T-helper 1 cell treated with Interleukin-12 subunit alpha and Interleukin-12 subunit beta and Interleukin-4 antibody, amounts not matched to agents 30 μg/mL and 1 μg/mL, for 36 hours (primary cell): ENCODE measurements at regions not wholly inside any gene's neighbourhood (a gene's known extent, or its start where the extent isn't known, plus 50 kb on each side); places are given as distances from the start of the nearest gene placed in this dataset.

Experiments
- H3K27ac Mint-ChIP-seq: one replicate; pipeline ENCODE4 v1.8.0; 2021; ENCODE audit warnings: mild to moderate bottlenecking, mixed read lengths
- H3K27me3 Mint-ChIP-seq: one replicate; pipeline ENCODE4 v1.8.0; 2021; ENCODE audit warnings: low read depth, mixed read lengths
- H3K36me3 Mint-ChIP-seq: one replicate; pipeline ENCODE4 v1.8.0; 2021; ENCODE audit warnings: low read depth, mixed read lengths
- H3K4me1 Mint-ChIP-seq: one replicate; pipeline ENCODE4 v1.8.0; 2021; ENCODE audit warnings: low read depth, mixed read lengths
- H3K4me3 Mint-ChIP-seq: one replicate; pipeline ENCODE4 v1.8.0; 2021; ENCODE audit warnings: mild to moderate bottlenecking, moderate library complexity, mixed read lengths
- H3K9me3 Mint-ChIP-seq: one replicate; pipeline ENCODE4 v1.8.0; 2021; ENCODE audit warnings: mixed read lengths

DNA sequence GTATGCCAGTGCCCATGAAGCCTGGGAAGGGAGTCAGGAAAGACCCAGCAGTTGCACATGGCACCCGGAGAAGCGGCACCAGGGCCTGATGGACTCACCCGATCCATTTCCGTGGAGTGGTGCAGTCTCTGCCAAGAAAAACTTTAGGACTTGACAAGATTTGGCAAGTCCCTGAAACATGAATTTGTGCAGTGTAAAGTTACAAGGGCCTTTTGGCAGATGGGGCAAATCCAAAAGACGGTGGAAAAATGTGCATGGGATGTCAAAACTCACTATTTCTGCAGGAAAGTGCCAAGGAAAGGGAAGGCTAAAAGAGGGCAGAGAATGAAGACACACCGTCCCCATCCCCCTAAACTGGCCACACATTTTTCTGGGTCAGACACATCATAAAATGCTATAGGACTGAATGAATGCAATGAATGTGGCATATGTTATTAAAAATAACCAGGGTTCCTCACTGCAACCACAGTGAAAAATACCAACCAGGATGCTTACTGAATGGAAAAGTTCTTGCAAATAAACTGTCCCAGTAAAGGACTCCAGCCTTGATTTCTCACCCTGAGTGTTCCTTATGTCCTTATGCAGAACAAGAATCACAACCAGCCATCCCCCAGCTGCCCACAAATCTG is 173.5 kb upstream of the SIX2 start:
- Mint-ChIP-seq H3K4me3 (no peak overlapping the region), H3K27ac (no peak overlapping the region), H3K4me1 (no peaks in the 10 kb centered on the region), H3K36me3 (no peaks in the 10 kb centered on the region), H3K27me3 (peaks cover 15% of the 10 kb centered on the region), H3K9me3 (no peaks in the 10 kb centered on the region)

DNA sequence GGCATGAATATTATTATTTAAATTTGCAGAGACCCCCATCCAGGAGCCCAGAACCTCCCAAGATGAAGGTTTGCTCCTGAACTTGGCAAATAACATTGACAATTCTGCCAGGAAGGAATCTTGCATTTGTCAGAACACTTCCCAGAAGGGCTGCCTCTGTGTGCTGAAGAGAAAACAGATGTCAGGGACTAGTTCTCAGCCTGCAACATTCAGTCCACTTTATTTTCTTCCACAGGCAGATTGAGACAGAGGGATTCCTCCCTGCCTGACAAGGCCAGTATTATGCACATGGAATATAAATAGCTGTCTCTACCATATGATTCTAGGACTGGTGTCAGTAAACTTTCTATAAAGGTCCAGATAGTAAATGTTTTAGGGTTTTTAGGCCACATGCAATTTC is 171.5 kb upstream of the SIX2 start:
- peaks cover 15% of the 10 kb centered on the region for H3K27me3 Mint-ChIP-seq

DNA sequence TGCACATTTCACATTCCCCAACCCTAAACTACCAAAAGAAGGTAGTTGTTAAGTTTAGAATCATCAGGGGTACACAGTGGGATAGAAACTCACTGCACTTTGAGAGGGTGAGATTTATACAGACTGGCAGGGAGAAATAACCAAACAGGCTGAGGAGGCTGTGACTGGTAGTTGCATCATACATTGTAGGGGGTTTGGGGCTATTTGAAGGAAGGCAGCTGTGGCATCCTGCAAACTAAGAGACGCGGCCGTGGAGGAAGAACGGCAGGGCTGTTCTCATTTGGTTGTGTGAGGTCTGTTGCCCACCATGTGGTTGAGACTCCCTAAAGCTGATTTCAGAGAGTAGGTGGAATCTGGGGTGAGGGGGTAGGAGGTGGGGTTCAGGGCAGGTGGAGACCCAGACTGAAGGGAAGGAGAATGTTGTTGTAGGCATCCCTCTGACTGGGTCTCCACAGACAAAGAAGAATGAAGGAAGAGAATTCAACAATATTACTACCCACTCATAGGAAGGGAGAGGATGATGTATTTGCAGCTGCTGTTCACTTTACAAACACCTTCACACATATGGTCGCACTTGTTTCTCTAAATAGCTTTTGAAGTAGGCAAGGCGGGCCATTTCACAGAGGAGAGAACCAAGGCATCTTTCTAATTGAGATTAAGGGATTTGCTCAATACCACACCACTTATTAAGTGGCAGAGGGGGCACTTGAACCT is 170.9 kb upstream of the SIX2 start:
- Mint-ChIP-seq H3K27ac (no peak overlapping the region), H3K9me3 (no peaks in the 10 kb centered on the region), H3K4me3 (no peak overlapping the region), H3K36me3 (no peaks in the 10 kb centered on the region), H3K27me3 (peaks cover 15% of the 10 kb centered on the region), H3K4me1 (no peaks in the 10 kb centered on the region)

More for the DNA sequence above, 171.5 kb upstream of the SIX2 start:
- Mint-ChIP-seq H3K27ac (no peak overlapping the region), H3K36me3 (no peaks in the 10 kb centered on the region), H3K9me3 (no peaks in the 10 kb centered on the region), H3K4me1 (no peaks in the 10 kb centered on the region), H3K4me3 (no peak overlapping the region)

DNA sequence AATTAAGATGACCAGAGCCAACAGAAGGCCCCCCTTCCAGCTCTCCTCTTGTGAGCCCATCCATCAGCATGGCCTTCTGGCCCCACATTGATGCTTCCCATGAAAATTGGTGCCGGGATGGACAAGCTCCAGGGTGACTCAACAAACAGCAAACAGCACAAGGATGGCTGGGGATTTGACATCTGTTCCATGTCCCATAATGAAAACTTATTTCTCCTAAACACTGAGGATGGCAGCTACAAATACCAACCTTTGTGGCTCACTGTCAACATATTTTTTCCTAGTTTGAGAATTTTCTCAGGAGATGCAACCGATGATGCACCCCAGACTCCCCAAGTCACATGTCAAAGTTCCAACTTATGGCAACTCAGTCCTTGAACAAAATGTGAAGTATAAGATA is 169.6 kb upstream of the SIX2 start:
- Mint-ChIP-seq H3K27me3 (peaks cover 21% of the 10 kb centered on the region), H3K27ac (no peak overlapping the region), H3K4me1 (no peaks in the 10 kb centered on the region), H3K36me3 (no peaks in the 10 kb centered on the region), H3K4me3 (no peak overlapping the region), H3K9me3 (no peaks in the 10 kb centered on the region)

DNA sequence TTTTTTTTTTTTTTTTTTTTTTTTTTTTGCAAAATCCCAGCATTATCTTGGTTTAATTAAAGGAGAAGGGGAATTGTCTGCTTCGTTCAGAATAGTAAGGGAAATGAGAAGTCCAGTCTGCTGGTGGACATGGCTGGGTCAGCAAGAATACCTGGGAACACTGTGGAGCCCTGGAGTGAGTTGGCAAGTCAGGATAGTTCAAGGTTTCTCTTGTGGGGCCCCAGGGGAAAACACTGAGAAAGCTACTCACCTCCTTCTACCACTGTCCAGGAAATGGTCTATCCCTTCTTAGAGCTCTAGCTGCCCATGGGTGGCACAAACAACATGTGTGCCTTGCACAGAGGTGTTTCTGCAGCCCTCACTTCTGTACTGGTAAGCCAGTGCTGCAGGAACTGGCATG is 169.1 kb upstream of the SIX2 start:
- H3K27me3 Mint-ChIP-seq: peaks cover 26% of the 10 kb centered on the region
- no peak overlapping the region for H3K27ac Mint-ChIP-seq
- H3K4me3 Mint-ChIP-seq: no peak overlapping the region
- H3K9me3 Mint-ChIP-seq: no peaks in the 10 kb centered on the region
- no peaks in the 10 kb centered on the region for H3K36me3 Mint-ChIP-seq
- no peaks in the 10 kb centered on the region for H3K4me1 Mint-ChIP-seq

DNA sequence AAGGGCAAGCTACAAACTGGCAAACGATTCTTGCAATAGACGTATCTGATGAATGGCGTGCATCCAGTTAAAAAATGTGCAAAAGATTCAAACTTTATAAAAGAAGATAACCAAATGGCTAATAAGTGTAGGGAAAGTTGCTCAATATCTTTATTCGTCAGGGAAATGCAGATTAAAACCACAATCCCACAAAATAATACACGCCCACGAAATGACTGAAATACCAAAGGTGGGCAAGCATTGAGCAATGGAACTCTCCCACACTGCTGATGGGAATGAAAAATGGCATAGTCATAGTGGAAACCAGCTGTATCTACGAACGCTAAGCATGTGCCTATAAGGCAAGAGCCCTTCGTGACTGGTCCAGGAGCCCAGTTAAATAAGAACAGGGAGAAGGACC is 168.6 kb upstream of the SIX2 start:
- H3K4me1 Mint-ChIP-seq: no peaks in the 10 kb centered on the region
- H3K27ac Mint-ChIP-seq: no peak overlapping the region
- no peaks in the 10 kb centered on the region for H3K9me3 Mint-ChIP-seq
- H3K27me3 Mint-ChIP-seq: peaks cover 31% of the 10 kb centered on the region
- H3K36me3 Mint-ChIP-seq: no peaks in the 10 kb centered on the region
- H3K4me3 Mint-ChIP-seq: no peak overlapping the region

DNA sequence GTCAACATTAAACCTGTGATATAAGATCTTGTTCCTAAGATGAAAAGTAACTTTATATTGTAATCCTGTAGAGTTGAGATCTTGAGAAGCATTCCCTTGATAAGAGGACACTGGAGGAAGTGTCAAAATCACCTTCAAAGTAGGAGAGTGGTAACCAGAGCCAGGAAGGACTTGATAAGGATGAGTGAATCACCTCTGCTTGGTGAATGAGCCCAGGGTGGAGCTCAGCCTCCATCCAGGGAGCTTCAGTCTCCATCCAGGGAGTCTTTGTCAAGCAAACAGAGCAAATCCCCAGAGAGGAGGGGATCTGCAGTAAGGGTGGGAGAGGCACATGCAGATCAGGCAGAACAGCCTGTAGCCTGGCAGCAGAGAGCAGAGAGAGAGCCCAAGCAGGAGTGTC is 167.1 kb upstream of the SIX2 start:
- peaks cover 46% of the 10 kb centered on the region for H3K27me3 Mint-ChIP-seq
- H3K4me1 Mint-ChIP-seq: no peaks in the 10 kb centered on the region
- no peaks in the 10 kb centered on the region for H3K9me3 Mint-ChIP-seq
- H3K36me3 Mint-ChIP-seq: no peaks in the 10 kb centered on the region
- no peak overlapping the region for H3K27ac Mint-ChIP-seq
- no peak overlapping the region for H3K4me3 Mint-ChIP-seq

DNA sequence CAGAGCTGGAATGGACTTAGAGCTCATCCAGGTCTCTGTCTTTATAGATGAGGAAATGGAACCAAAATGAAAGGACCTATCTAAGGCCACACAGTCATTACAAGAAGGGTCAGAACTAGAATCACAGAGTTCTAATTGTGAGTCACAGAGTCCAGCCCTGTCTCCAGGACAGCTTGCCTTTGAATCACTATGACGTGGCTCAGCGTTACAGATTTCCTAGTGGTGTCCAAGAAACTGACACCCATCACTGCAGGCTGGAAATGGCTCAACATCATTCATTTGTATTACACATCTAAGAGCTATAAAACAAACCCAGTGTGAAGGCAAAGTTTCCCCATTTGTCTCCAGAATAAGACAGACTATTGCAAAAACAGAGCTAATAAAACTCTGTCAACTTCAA is 164.3 kb upstream of the SIX2 start:
- Mint-ChIP-seq H3K4me1 (peaks cover 2% of the 10 kb centered on the region), H3K27ac (no peak overlapping the region), H3K4me3 (no peak overlapping the region), H3K9me3 (no peaks in the 10 kb centered on the region), H3K27me3 (peaks cover 50% of the 10 kb centered on the region), H3K36me3 (no peaks in the 10 kb centered on the region)

DNA sequence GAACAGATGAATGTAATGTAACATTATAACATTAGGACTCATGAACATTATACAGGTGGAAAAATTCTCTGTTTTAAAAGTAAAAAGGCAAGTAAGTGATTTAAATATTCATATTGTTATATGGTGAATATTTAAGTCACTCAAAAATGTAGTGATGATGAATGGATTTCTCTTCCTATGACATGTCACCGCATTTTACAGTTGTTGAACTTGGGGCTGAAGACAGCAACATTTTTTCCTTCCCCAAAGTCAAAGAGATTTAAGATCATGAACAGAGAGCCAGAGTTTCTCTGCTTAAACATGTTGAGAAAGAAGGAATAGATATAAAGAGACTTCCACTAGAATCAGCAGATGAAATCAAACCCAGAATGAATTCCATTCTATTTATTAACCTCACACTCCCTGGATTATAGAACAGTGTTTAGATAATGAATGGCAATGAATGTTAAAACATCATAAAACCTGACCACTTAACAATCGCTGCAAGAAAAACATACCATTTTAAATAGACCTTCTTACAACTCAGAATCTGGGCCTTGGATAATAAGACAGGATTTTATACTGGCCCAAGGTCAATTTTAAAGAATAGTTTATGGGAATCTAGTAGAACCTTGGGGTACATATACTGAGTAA is 163.6 kb upstream of the SIX2 start:
- H3K9me3 Mint-ChIP-seq: no peaks in the 10 kb centered on the region
- no peak overlapping the region for H3K27ac Mint-ChIP-seq
- H3K36me3 Mint-ChIP-seq: no peaks in the 10 kb centered on the region
- H3K27me3 Mint-ChIP-seq: peaks cover 56% of the 10 kb centered on the region
- H3K4me1 Mint-ChIP-seq: peaks cover 2% of the 10 kb centered on the region
- no peak overlapping the region for H3K4me3 Mint-ChIP-seq

DNA sequence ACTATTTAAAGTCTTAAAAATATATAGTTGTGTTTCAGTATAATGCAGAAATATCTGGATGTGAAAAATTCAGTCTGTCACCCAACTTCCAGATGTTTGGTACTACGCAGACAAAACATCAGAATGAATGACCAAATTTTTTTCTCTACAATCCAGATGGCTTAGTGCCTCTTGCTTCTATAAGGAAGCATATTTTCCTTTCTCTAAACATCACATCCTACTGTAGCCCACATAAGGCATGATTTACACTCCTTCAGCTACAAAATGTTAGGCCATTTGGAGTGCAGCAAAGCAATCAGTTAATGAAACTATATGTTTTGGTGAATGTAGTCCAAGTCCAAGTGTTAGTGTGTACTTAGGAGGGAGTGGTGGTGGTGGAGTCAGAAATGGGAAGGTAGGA is 162.9 kb upstream of the SIX2 start:
- no peaks in the 10 kb centered on the region for H3K36me3 Mint-ChIP-seq
- peaks cover 2% of the 10 kb centered on the region for H3K4me1 Mint-ChIP-seq
- H3K27ac Mint-ChIP-seq: no peak overlapping the region
- no peaks in the 10 kb centered on the region for H3K9me3 Mint-ChIP-seq
- H3K4me3 Mint-ChIP-seq: no peak overlapping the region
- peaks cover 64% of the 10 kb centered on the region for H3K27me3 Mint-ChIP-seq

DNA sequence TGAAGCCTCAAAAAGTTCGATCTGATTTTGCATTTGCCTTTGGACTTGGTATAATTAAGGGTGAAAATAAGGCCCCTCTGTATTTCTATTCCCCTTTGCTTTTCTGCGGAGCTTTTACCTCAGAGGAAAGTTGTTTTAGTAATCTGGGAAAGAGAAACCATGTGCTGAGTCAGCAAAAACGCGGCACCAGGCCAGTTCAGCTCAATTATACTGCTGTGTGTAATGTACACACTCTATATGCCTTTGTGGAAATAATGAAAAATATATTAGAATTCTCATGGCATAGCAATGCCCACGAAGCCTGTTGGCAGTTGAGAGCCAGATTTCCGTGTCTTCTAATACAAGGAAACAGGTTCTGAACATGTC is 161.9 kb upstream of the SIX2 start:
- Mint-ChIP-seq H3K27me3 (peaks cover 66% of the 10 kb centered on the region), H3K36me3 (no peaks in the 10 kb centered on the region), H3K4me3 (no peak overlapping the region), H3K27ac (no peak overlapping the region), H3K9me3 (no peaks in the 10 kb centered on the region), H3K4me1 (peaks cover 2% of the 10 kb centered on the region)

DNA sequence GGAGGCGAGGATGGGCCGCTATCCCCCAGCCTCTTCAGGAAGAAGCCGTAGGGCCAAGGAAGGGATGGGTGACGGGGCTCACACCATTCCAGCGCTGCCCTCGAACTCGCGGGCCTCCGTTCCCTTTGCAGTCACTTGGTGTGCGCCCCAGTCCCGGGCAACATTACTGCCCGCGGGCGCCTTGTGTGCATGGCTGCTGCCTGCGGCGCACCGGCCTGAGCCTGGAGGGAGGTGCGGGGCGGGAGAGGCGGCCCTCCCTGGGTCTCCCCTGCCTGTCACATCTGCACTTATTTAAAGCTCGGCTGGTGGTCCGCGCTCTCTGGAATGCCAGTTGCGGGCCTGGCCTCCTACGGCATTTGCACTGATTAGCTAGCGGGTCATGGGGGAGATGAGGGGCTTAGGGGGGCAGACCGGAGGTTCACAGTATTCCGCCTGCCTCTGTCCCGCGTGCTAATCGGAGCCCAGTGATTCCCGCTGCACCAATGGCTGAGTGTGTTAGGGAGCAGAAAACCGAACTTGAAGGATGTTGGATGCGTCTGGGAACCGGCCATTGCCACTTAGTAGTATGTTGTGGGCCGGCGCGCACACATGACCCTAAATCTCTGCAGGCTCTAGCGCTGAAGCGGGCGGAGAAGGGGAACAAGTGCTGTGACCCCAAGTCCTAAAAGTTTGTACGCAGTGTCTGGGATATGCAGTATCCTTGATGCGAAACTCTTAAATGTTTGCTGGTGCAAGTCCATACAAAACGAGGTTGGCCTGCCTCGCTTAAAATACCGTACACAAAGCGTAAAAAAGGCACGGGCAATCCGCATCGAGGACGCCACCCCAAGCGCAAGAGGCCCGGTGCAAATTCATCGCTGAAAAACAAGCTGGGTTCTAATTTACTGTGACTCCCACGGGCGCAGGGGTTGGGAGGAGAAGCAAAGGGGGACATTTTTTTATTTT is 161.2 kb upstream of the SIX2 start:
- no peak overlapping the region for H3K4me3 Mint-ChIP-seq
- H3K4me1 Mint-ChIP-seq: peaks cover 2% of the 10 kb centered on the region
- no peaks in the 10 kb centered on the region for H3K9me3 Mint-ChIP-seq
- peaks cover 72% of the 10 kb centered on the region for H3K27me3 Mint-ChIP-seq
- H3K36me3 Mint-ChIP-seq: no peaks in the 10 kb centered on the region
- no peak overlapping the region for H3K27ac Mint-ChIP-seq

DNA sequence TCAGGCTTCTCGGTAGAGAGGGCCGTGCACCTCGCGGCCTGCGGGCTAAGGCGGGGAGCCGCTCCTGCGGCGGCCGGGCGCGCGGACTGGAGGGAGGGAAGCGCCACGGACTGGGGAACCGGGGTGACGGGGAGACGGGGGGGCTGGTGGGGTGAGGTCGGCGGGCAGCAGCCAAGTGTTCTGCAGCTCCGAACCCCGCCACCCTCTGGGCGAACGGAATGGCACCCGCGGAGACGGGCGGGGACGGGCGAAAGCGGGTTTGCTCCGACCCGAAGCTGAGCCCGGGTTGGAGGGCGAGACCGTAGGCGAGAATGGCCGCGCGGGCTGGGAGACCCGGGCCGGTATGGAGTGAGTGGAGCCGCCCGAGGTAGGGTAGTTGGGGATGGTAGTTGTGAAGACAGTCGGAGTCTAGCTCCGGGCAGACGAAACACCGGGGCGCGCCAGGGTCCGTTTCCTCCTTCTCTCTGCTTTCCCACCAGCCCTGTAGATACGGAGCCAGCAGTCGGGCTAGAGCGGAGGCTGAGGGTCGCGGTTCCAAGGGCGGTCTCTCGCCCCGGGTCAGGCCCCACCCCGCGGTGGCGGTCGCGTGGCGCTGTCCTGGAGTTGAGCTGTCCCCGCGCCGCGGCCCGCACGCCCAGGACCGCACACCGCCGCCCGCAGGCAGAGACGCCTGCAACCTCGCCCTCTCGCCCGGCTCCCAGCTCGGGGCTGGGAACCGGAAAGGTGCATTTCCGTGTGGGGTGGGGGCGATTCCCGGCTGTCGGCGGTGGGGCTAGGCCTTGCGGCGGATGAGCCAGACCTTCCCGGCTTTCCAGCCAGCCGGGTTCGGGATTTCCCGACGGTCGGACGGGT is 160.3 kb upstream of the SIX2 start:
- Mint-ChIP-seq H3K27me3 (peaks cover 77% of the 10 kb centered on the region), H3K36me3 (no peaks in the 10 kb centered on the region), H3K27ac (no peak overlapping the region), H3K4me3 (no peak overlapping the region), H3K4me1 (peaks cover 2% of the 10 kb centered on the region), H3K9me3 (no peaks in the 10 kb centered on the region)
